PC-3 (cell line): ENCODE measurements at regions not wholly inside any gene's neighbourhood (a gene's known extent, or its start where the extent isn't known, plus 50 kb on each side); places are given as distances from the start of the nearest gene placed in this dataset.

Experiments used
- ATAC-seq: fragments of 200-7000 bp; cut with Tn5 transposase; 2 replicates; pipeline ENCODE4 v1.9.1; 2020; ENCODE audit warnings: mild to moderate bottlenecking, moderate library complexity
- BruUV-seq: library from RNA; stranded (reverse); fragments of 400-500 nt; replicated peaks from 2 replicates; lab custom pipeline; 2021; lab: Mats Ljungman, UMichigan
- CTCF ChIA-PET: fragments of 300-600 bp; sonication (Branson Sonifier 250); formaldehyde crosslinking; loops from one replicate; lab custom pipeline; 2022; ENCODE audit warnings: antibody characterized with exemption; lab: Charles Lee
- POLR2A ChIA-PET: fragments of 300-600 bp; sonication (Branson Sonifier 250); formaldehyde crosslinking; loops from one replicate; lab custom pipeline; 2022; ENCODE audit warnings: antibody characterized with exemption; ENCODE audit not compliant: unreplicated experiment; lab: Charles Lee
- DNase-seq: peaks from one replicate; pipeline ENCODE4 v3.0.0-alpha.2; 2015
- H2AFZ ChIP-seq: fragments of 300-600 bp; sonication (generic); 2 replicates; pipeline ENCODE4 v1.6.0; 2016; ENCODE audit warnings: antibody characterized with exemption, low read length
- H3F3A ChIP-seq: fragments of 300-600 bp; sonication (generic); one replicate; pipeline ENCODE4 v1.6.0; 2017; ENCODE audit warnings: antibody characterized with exemption, low read length, control low read depth, mild to moderate bottlenecking; ENCODE audit not compliant: unreplicated experiment
- H3K27ac ChIP-seq: fragments of 300-600 bp; sonication (generic); 2 replicates; pipeline ENCODE4 v1.5.1; 2016; ENCODE audit warnings: mild to moderate bottlenecking, low read length
- H3K27me3 ChIP-seq: fragments of 300-600 bp; sonication (generic); 2 replicates; pipeline ENCODE4 v1.6.1; 2016; ENCODE audit warnings: low read length, mixed read lengths
- H3K36me3 ChIP-seq: fragments of 300-600 bp; sonication (generic); 2 replicates; pipeline ENCODE4 v1.6.1; 2016; ENCODE audit warnings: low read depth, mixed run types, low read length, mixed read lengths
- H3K4me1 ChIP-seq: fragments of 300-600 bp; sonication (generic); 2 replicates; pipeline ENCODE4 v1.5.1; 2016; ENCODE audit warnings: low read length; ENCODE audit not compliant: insufficient read depth
- H3K4me2 ChIP-seq: fragments of 300-600 bp; sonication (generic); 2 replicates; pipeline ENCODE4 v1.6.0; 2016; ENCODE audit warnings: low read length
- H3K4me3 ChIP-seq: fragments of 300-600 bp; sonication (generic); 2 replicates; pipeline ENCODE4 v1.5.1; 2016; ENCODE audit warnings: mild to moderate bottlenecking, low read length, mixed read lengths
- H3K79me2 ChIP-seq: fragments of 300-600 bp; sonication (generic); 2 replicates; pipeline ENCODE4 v1.6.1; 2017; ENCODE audit warnings: low read length, mixed read lengths
- H3K9ac ChIP-seq: fragments of 300-600 bp; sonication (generic); 2 replicates; pipeline ENCODE4 v1.6.0; 2016; ENCODE audit warnings: mild to moderate bottlenecking, low read length
- H3K9me2 ChIP-seq: fragments of 300-600 bp; sonication (generic); replicated peaks from 2 replicates; pipeline ENCODE4 v1.6.1; 2016; ENCODE audit warnings: mixed run types, low read length, mixed read lengths
- H3K9me3 ChIP-seq: fragments of 300-600 bp; sonication (generic); 2 replicates; pipeline ENCODE4 v1.6.1; 2016; ENCODE audit warnings: low read length, mixed read lengths
- H4K20me1 ChIP-seq: fragments of 300-600 bp; sonication (generic); 2 replicates; pipeline ENCODE4 v1.6.1; 2016; ENCODE audit warnings: low read length, mixed read lengths
- EZH2 ChIP-seq: fragments of 300-600 bp; sonication (generic); IDR thresholded peaks from one replicate; pipeline ENCODE4 v1.6.1; 2017; ENCODE audit warnings: antibody characterized with exemption, mild to moderate bottlenecking, low read length; ENCODE audit not compliant: unreplicated experiment
- EZH2phosphoT487 ChIP-seq: fragments of 300-600 bp; sonication (generic); IDR thresholded peaks from 2 replicates; pipeline ENCODE4 v1.6.1; 2018; ENCODE audit warnings: mild to moderate bottlenecking, antibody characterized with exemption, low read length, borderline replicate concordance
- intact Hi-C: fragments of 100-400 bp; cut with micrococcal nuclease; formaldehyde crosslinking; loops from 2 replicates; pipeline ENCODE4 v1.9.0; 2023
- TF ChIP-seq, protein P1 (sequence below): fragments of 300-600 bp; sonication (generic); conservative IDR thresholded peaks from 2 replicates; pipeline ENCODE4 v1.5.1; 2017; ENCODE audit warnings: antibody characterized with exemption, low read depth, mild to moderate bottlenecking, low read length

DNA sequence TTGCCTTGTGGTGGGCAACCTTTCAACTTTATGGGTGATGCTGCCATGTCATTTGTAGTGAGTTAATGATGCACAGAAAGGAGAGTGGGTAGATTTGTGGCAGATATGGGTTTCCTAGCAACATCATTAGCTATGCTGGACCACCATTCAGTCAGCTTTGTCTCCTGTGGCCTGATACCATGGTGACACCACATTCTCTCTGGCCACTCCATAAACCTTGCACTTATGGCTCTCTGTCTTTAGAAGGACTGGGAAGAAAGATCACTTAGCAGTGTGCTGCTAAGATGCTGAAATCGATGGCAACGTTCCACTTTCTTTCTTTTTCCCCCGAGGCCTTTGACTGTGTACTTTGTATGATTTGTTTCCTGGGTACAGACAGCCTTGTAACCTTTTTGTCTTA is 95.0 kb upstream of the SOX3 start:
- POLR2A ChIA-PET = no interaction called here
- no peak for ATAC-seq

GRCh38 chrX:140589657-140590056 is 84.8 kb upstream of the SOX3 start:
- intact Hi-C loops = no loop called here
- POLR2A ChIA-PET = no interaction called here

More for the DNA sequence above, 95.0 kb upstream of the SOX3 start:
- CTCF ChIA-PET = no interaction called here
- no TSS peak for BruUV-seq
- Histone ChIP-seq H3K9me3 (no peaks in the 10 kb centered on the region), H3K9me2 (no peaks in the 10 kb centered on the region), H3K36me3 (no peaks in the 10 kb centered on the region), H3K4me1 (no peaks in the 10 kb centered on the region), H3K79me2 (no peaks in the 10 kb centered on the region), H3K27ac (no peak overlapping the region), H3K9ac (no peak overlapping the region), H4K20me1 (no peaks in the 10 kb centered on the region), H3K4me2 (no peak overlapping the region), H2AFZ (no peak overlapping the region), H3K4me3 (no peak overlapping the region), H3F3A (no peaks in the 10 kb centered on the region), H3K27me3 (peaks cover 31% of the 10 kb centered on the region)
- no peak for DNase-seq
- TF ChIP-seq EZH2phosphoT487 = no peak
- TF ChIP-seq, protein P1, sequence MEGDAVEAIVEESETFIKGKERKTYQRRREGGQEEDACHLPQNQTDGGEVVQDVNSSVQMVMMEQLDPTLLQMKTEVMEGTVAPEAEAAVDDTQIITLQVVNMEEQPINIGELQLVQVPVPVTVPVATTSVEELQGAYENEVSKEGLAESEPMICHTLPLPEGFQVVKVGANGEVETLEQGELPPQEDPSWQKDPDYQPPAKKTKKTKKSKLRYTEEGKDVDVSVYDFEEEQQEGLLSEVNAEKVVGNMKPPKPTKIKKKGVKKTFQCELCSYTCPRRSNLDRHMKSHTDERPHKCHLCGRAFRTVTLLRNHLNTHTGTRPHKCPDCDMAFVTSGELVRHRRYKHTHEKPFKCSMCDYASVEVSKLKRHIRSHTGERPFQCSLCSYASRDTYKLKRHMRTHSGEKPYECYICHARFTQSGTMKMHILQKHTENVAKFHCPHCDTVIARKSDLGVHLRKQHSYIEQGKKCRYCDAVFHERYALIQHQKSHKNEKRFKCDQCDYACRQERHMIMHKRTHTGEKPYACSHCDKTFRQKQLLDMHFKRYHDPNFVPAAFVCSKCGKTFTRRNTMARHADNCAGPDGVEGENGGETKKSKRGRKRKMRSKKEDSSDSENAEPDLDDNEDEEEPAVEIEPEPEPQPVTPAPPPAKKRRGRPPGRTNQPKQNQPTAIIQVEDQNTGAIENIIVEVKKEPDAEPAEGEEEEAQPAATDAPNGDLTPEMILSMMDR = no peak
- no peak for TF ChIP-seq EZH2
- intact Hi-C loops = no loop called here

GRCh38 chrX:140586951-140587350 is 82.1 kb upstream of the SOX3 start:
- no peaks in the 10 kb centered on the region for H3K79me2 ChIP-seq
- no peak overlapping the region for H3K4me3 ChIP-seq
- no TSS peak for BruUV-seq
- H4K20me1 ChIP-seq = no peaks in the 10 kb centered on the region
- no peaks in the 10 kb centered on the region for H3K9me2 ChIP-seq
- no peaks in the 10 kb centered on the region for H3K36me3 ChIP-seq
- no peak overlapping the region for H3K9ac ChIP-seq
- H3F3A ChIP-seq = no peaks in the 10 kb centered on the region
- no peak overlapping the region for H3K27ac ChIP-seq
- CTCF ChIA-PET = no interaction called here
- DNase-seq (no peak), ATAC-seq (no peak)
- 0 out of 2 replicates have a peak, but pooled peaks cover 7% of the 10 kb centered on the region for H3K27me3 ChIP-seq
- no peak overlapping the region for H3K4me2 ChIP-seq
- TF ChIP-seq EZH2 (no peak), EZH2phosphoT487 (no peak)
- TF ChIP-seq, protein P1 = no peak
- H3K4me1 ChIP-seq = no peaks in the 10 kb centered on the region
- intact Hi-C loops = no loop called here
- H2AFZ ChIP-seq = no peak overlapping the region
- POLR2A ChIA-PET = no interaction called here
- no peaks in the 10 kb centered on the region for H3K9me3 ChIP-seq

More at GRCh38 chrX:140589657-140590056, 84.8 kb upstream of the SOX3 start:
- Histone ChIP-seq H3K27ac (no peak overlapping the region), H3K4me1 (no peaks in the 10 kb centered on the region), H4K20me1 (no peaks in the 10 kb centered on the region), H3K9me2 (no peaks in the 10 kb centered on the region), H2AFZ (no peak overlapping the region), H3K36me3 (no peaks in the 10 kb centered on the region), H3F3A (no peaks in the 10 kb centered on the region), H3K4me3 (no peak overlapping the region), H3K79me2 (no peaks in the 10 kb centered on the region), H3K4me2 (no peak overlapping the region), H3K9me3 (no peaks in the 10 kb centered on the region), H3K27me3 (peaks cover 16% of the 10 kb centered on the region; the same call in 1 of the 2 replicates), H3K9ac (no peak overlapping the region)
- DNase-seq = no peak
- no peak for ATAC-seq
- TF ChIP-seq, protein P1 = no peak
- no peak for TF ChIP-seq EZH2phosphoT487
- no peak for TF ChIP-seq EZH2
- BruUV-seq = no TSS peak
- CTCF ChIA-PET = no interaction called here
